CD4-positive, alpha-beta T cell (primary cell): ENCODE measurements at regions not wholly inside any gene's neighbourhood (a gene's known extent, or its start where the extent isn't known, plus 50 kb on each side); places are given as distances from the start of the nearest gene placed in this dataset.

Source experiments
- ATAC-seq: fragments of 200-7000 bp; cut with Tn5 transposase; one replicate; pipeline ENCODE4 v1.10.0; 2022; ENCODE audit warnings: mild to moderate bottlenecking; ENCODE audit not compliant: poor library complexity
- CTCF ChIA-PET: fragments of 350-600 bp; sonication (Branson Sonifier 250); formaldehyde crosslinking; loops from one replicate; lab custom pipeline; 2021; ENCODE audit warnings: antibody characterized with exemption, inconsistent platforms; lab: Charles Lee
- POLR2A ChIA-PET: fragments of 350-600 bp; sonication (Branson Sonifier 250); formaldehyde crosslinking; loops from one replicate; lab custom pipeline; 2021; ENCODE audit warnings: antibody characterized with exemption, inconsistent platforms; lab: Charles Lee
- DNase-seq, 14 experiments: peaks; one replicate each; pipeline ENCODE4 v3.0.0-alpha.2; 2013 to 2020; ENCODE audit warnings: mixed read lengths in 2 of 14
- H3K27ac ChIP-seq, 2 donors: one replicate each; pipeline versions ENCODE4 v1.5.1 to v1.7.0; 2013; ENCODE audit warnings: low read length in 2 of 2, low read depth in 1 of 2, mild to moderate bottlenecking in 1 of 2
- H3K27me3 ChIP-seq, 2 experiments: 1 replicate in 1 of 2; 2 replicates in 1 of 2; pipeline versions ENCODE4 v1.6.1 to v1.7.0; 2013; ENCODE audit warnings: low read length in 2 of 2, control low read depth in 1 of 2, mild to moderate bottlenecking in 1 of 2, moderate library complexity in 1 of 2; ENCODE audit not compliant: insufficient read depth in 2 of 2, control insufficient read depth in 1 of 2
- H3K36me3 ChIP-seq: one replicate; pipeline ENCODE4 v1.6.1; 2013; ENCODE audit warnings: low read length, control low read depth; ENCODE audit not compliant: insufficient read depth
- H3K4me1 ChIP-seq: one replicate; pipeline ENCODE4 v1.6.1; 2013; ENCODE audit warnings: low read length, control low read depth; ENCODE audit not compliant: insufficient read depth
- H3K4me3 ChIP-seq: one replicate; pipeline ENCODE4 v1.5.1; 2013; ENCODE audit warnings: mild to moderate bottlenecking, low read length, moderate library complexity
- H3K9me3 ChIP-seq, 2 experiments: 1 replicate in 1 of 2; 2 replicates in 1 of 2; pipeline versions ENCODE4 v1.6.1 to v1.7.0; 2013; ENCODE audit warnings: low read length in 2 of 2, mild to moderate bottlenecking in 2 of 2, control low read depth in 1 of 2, moderate library complexity in 1 of 2; ENCODE audit not compliant: control insufficient read depth in 1 of 2, insufficient read depth in 1 of 2
- H3K27ac Mint-ChIP-seq: one replicate; pipeline ENCODE4 v1.8.0; 2020; ENCODE audit warnings: mixed read lengths
- H3K27me3 Mint-ChIP-seq: one replicate; pipeline ENCODE4 v1.8.0; 2021; ENCODE audit warnings: mixed read lengths
- H3K36me3 Mint-ChIP-seq: one replicate; pipeline ENCODE4 v1.8.0; 2021; ENCODE audit warnings: low read depth, mixed read lengths
- H3K4me1 Mint-ChIP-seq: one replicate; pipeline ENCODE4 v1.8.0; 2021; ENCODE audit warnings: low read depth, mixed read lengths
- H3K4me3 Mint-ChIP-seq: one replicate; pipeline ENCODE4 v1.8.0; 2020; ENCODE audit warnings: mild to moderate bottlenecking, mixed read lengths
- H3K9me3 Mint-ChIP-seq: one replicate; pipeline ENCODE4 v1.8.0; 2020; ENCODE audit warnings: mixed read lengths
- CTCF ChIP-seq: fragments of 200-600 bp; IDR thresholded peaks from one replicate; pipeline ENCODE4 v1.8.0; 2022; ENCODE audit warnings: antibody characterized with exemption, mild to moderate bottlenecking
- intact Hi-C, 2 experiments: fragments of 100-400 bp; cut with DNase I in 1 of 2; cut with micrococcal nuclease in 1 of 2; formaldehyde crosslinking; loops; one replicate each; pipeline versions ENCODE4 v1.15.1 to v1.9.0; 2023 to 2025; cut with DNase I, micrococcal nuclease

- Histone ChIP-seq H3K27me3 (no peaks in the 10 kb centered on the region), H3K36me3 (no peaks in the 10 kb centered on the region), H3K4me3 (no peak overlapping the region), H3K27ac (no peak overlapping the region), H3K4me1 (no peaks in the 10 kb centered on the region), H3K9me3 (no peaks in the 10 kb centered on the region)
- DNase-seq (no peak), ATAC-seq (no peak)
- no peaks in the 10 kb centered on the region for H3K4me1 Mint-ChIP-seq
- intact Hi-C loops, result no loop called here
- H3K9me3 Mint-ChIP-seq, result no peaks in the 10 kb centered on the region
- no peak for TF ChIP-seq CTCF
- ChIA-PET CTCF (no interaction called here), POLR2A (no interaction called here)
- no peak overlapping the region for H3K27ac Mint-ChIP-seq
- no peaks in the 10 kb centered on the region for H3K36me3 Mint-ChIP-seq
- H3K4me3 Mint-ChIP-seq, result no peak overlapping the region
- no peaks in the 10 kb centered on the region for H3K27me3 Mint-ChIP-seq
These were observed 615.0 kb downstream of the SH2D4B start for GRCh38 chr10:81152656-81153055.

- no peak overlapping the region for H3K27ac ChIP-seq
- intact Hi-C loops, result no loop called here
- H3K27me3 ChIP-seq, result no peaks in the 10 kb centered on the region
- Mint-ChIP-seq H3K27ac (no peak overlapping the region), H3K9me3 (no peaks in the 10 kb centered on the region), H3K4me1 (no peaks in the 10 kb centered on the region), H3K36me3 (no peaks in the 10 kb centered on the region), H3K27me3 (no peaks in the 10 kb centered on the region), H3K4me3 (no peak overlapping the region)
- H3K36me3 ChIP-seq, result no peaks in the 10 kb centered on the region
- CTCF ChIA-PET, result no interaction called here
- no peak for DNase-seq
- no peak for ATAC-seq
- TF ChIP-seq CTCF, result no peak
- POLR2A ChIA-PET, result no interaction called here
- H3K9me3 ChIP-seq, result no peaks in the 10 kb centered on the region
- H3K4me3 ChIP-seq, result no peak overlapping the region
- no peaks in the 10 kb centered on the region for H3K4me1 ChIP-seq
These were observed 620.0 kb downstream of the SH2D4B start for GRCh38 chr10:81157681-81158080.

GRCh38 chr10:81177651-81178244 is 640.0 kb downstream of the SH2D4B start:
- H3K27ac Mint-ChIP-seq, result no peak overlapping the region
- DNase-seq (no peak), ATAC-seq (no peak)
- no peak overlapping the region for H3K4me3 Mint-ChIP-seq
- intact Hi-C loops, result no loop called here
- H3K27me3 Mint-ChIP-seq, result no peaks in the 10 kb centered on the region
- no peak overlapping the region for H3K27ac ChIP-seq
- TF ChIP-seq CTCF, result no peak
- H3K36me3 Mint-ChIP-seq, result no peaks in the 10 kb centered on the region
- POLR2A ChIA-PET, result no interaction called here
- H3K27me3 ChIP-seq, result no peaks in the 10 kb centered on the region
- H3K36me3 ChIP-seq, result no peaks in the 10 kb centered on the region
- CTCF ChIA-PET, result no interaction called here
- H3K4me1 ChIP-seq, result no peaks in the 10 kb centered on the region
- no peak overlapping the region for H3K4me3 ChIP-seq
- H3K4me1 Mint-ChIP-seq, result no peaks in the 10 kb centered on the region
- peaks cover 7% of the 10 kb centered on the region for H3K9me3 Mint-ChIP-seq
- H3K9me3 ChIP-seq, result peaks cover 0 to 8% of the 10 kb centered on the region in 2 experiments
